Ovary (tissue), 7 donors: ENCODE measurements at regions not wholly inside any gene's neighbourhood (a gene's known extent, or its start where the extent isn't known, plus 50 kb on each side); places are given as distances from the start of the nearest gene placed in this dataset.

Source experiments
- DNase-seq, 5 donors: peaks; one replicate each; pipeline ENCODE4 v3.0.0-alpha.2; 2019 to 2020
- H3K27ac ChIP-seq, 2 donors: fragments of 200-600 bp; one replicate each; pipeline versions ENCODE4 v1.5.1 to v1.8.0; 2019 to 2022
- H3K27me3 ChIP-seq: fragments of 200-600 bp; one replicate; pipeline ENCODE4 v1.8.0; 2022
- H3K36me3 ChIP-seq: fragments of 200-600 bp; sonication (generic); one replicate; pipeline ENCODE4 v1.5.1; 2019
- H3K4me1 ChIP-seq: one replicate; pipeline ENCODE4 v1.8.1; 2013; ENCODE audit warnings: mild to moderate bottlenecking, moderate library complexity; ENCODE audit not compliant: insufficient read depth
- H3K4me3 ChIP-seq: fragments of 200-600 bp; sonication (generic); one replicate; pipeline ENCODE4 v1.5.1; 2017
- H3K9me3 ChIP-seq, 2 donors: fragments of 200-600 bp in 1 of 2; sonication (generic) in 1 of 2; one replicate each; pipeline versions ENCODE4 v1.5.1 to v1.8.1; 2013 to 2019; ENCODE audit warnings: mild to moderate bottlenecking in 1 of 2, moderate library complexity in 1 of 2
- EP300 ChIP-seq: sonication (generic); formaldehyde crosslinking; IDR thresholded peaks from one replicate; pipeline ENCODE4 v1.6.1; 2017; ENCODE audit warnings: antibody characterized with exemption
- POLR2A ChIP-seq: fragments of 450-650 bp; IDR thresholded peaks from one replicate; pipeline ENCODE4 v1.6.1; 2017; ENCODE audit warnings: antibody characterized with exemption, mild to moderate bottlenecking, moderate library complexity
- WGBS, 3 donors: extraction: QIAGEN DNeasy Blood & Tissue Kit in 1 of 3; methylation state at CpG; one replicate each; pipeline versions ENCODE4 v1.1.5 to v1.1.7; 2013 to 2017; 5-methylcytosine and 5-hydroxymethylcytosine counted together
- intact Hi-C, 4 donors: fragments of 100-400 bp; cut with DNase I; formaldehyde crosslinking; loops; one replicate each; pipeline versions ENCODE4 v1.11.0 to v1.15.1; 2022 to 2023
- TF ChIP-seq, protein P1 (sequence below), 3 donors: fragments of 450-650 bp in 2 of 3; fragments of 200-600 bp in 1 of 3; IDR thresholded peaks; one replicate each; pipeline versions ENCODE4 v1.5.1 to v1.8.0; 2016 to 2022; ENCODE audit warnings: antibody characterized with exemption in 3 of 3, mild to moderate bottlenecking in 1 of 3
- donor health status: DM: no; HTN: no; CAD: no; lungs with moderate emphysema.
- donor health status: DM: no; HTN: no; CAD: no.
- donor health status: Bipolar disorder and iron deficiency.
- donor health status: DM: no; HTN: no; CAD: no.
- donor health status: DM: yes; HTN: yes; CAD: no.

DNA sequence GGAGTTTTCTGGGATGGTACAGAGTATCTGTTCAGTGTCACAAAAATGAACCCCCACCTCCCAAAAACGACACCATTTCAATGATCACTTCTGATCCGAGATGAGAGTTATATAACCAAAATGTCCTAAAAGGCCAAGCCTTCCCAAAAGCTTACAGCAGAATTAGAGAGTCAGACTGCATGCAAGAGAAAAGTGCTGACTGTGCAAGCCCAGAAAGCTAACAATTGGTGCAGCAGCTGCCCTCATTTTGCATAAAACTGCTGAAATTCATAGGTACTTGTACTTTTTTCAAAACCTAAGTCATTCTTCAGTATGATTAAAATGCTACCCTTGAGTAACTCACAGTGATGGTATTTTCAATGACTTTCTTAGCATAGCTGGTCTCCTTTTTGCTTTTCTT, 819.6 kb upstream of the ARGLU1 start:
- 64 to 69% (median 67%) methylated on average over 2 of the region's 2 CpGs for WGBS, 3 donors

DNA sequence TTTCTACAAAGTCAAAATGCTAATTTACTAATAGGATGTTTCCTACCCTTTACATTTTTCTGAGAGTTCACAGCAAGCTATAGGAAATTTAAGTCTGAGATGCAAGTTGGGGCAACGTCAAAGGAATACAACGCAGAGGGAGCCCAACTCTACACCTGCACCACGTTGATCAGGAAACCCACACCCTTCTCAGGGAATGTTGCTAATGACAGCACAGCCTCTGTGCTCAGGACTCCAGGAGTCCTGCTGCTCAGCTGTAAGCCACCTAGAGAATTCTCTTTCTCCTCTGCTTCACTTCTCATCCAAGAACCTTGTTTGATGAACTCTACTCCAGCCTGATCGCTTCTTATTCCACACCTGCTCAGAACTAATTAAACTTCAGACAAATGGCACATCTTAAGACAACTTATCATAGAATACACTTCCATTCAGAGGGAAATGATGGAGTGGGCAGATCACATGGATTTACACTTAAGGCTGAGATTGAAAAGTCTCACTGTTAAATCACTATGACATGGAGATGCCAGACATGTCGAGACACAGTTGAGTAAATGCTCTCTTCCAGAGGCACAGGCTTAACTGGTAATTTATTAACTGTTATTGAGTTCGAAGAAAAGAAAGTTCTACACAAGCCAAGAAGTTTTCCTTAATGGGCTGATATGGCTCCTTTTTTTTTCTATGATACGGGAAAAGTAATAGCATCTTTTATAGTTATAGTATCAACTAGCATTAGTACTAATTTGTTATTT, 811.6 kb upstream of the ARGLU1 start:
- no peaks in the 10 kb centered on the region for H3K27me3 ChIP-seq
- no peak overlapping the region for H3K27ac ChIP-seq
- H3K36me3 ChIP-seq = no peaks in the 10 kb centered on the region
- no peak overlapping the region for H3K4me3 ChIP-seq
- intact Hi-C loops = no loop called here
- DNase-seq = no peak
- TF ChIP-seq POLR2A (no peak), EP300 (no peak)
- H3K4me1 ChIP-seq = no peaks in the 10 kb centered on the region
- no peaks in the 10 kb centered on the region for H3K9me3 ChIP-seq
- 65 to 75% (median 71%) methylated on average over 7 of the region's 7 CpGs for WGBS, 3 donors

More for the DNA sequence above, 819.6 kb upstream of the ARGLU1 start:
- Histone ChIP-seq H3K9me3 (no peaks in the 10 kb centered on the region), H3K27me3 (no peaks in the 10 kb centered on the region), H3K27ac (no peak overlapping the region), H3K4me1 (no peaks in the 10 kb centered on the region), H3K4me3 (no peak overlapping the region), H3K36me3 (no peaks in the 10 kb centered on the region)
- TF ChIP-seq EP300 (no peak), POLR2A (no peak)
- TF ChIP-seq, protein P1, sequence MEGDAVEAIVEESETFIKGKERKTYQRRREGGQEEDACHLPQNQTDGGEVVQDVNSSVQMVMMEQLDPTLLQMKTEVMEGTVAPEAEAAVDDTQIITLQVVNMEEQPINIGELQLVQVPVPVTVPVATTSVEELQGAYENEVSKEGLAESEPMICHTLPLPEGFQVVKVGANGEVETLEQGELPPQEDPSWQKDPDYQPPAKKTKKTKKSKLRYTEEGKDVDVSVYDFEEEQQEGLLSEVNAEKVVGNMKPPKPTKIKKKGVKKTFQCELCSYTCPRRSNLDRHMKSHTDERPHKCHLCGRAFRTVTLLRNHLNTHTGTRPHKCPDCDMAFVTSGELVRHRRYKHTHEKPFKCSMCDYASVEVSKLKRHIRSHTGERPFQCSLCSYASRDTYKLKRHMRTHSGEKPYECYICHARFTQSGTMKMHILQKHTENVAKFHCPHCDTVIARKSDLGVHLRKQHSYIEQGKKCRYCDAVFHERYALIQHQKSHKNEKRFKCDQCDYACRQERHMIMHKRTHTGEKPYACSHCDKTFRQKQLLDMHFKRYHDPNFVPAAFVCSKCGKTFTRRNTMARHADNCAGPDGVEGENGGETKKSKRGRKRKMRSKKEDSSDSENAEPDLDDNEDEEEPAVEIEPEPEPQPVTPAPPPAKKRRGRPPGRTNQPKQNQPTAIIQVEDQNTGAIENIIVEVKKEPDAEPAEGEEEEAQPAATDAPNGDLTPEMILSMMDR (IDR thresholded peaks at IDR 0.05) = no peak
- intact Hi-C loops = no loop called here
- DNase-seq = no peak

DNA sequence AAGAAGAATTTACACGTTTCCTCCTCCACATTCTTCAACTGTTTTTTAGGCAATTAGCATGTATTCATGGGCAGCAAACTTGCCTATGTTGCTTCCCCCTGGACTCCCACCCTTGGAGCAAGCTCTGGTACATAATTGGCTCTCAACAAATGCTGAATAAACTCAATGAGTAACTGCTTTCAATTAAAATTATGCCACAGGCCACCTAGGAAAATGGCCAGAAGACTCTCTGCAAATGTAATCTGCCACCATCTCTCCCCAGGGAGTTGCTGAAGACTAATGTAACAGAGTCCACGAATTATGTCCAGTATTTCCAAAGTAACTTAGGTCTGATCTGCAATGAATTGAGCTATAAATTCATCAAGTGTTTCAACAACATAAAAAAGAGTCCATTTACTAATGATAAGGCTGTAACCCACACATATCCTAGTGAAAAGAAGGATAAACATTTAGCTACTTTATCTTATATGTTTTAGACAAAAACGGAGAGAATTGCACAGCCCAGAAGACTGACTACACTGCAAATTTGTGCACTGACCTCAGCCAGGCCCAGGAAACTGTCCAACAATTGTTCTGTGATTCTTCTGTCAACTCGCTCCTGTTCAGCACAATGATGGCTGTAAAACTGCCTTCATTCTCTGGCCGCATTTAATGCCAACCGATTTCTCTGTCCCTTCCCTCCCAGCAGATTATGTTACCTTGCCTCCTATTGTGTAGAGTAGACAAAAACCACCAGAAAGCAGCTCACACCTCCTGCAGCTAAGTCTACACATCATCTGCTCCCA, 808.6 kb upstream of the ARGLU1 start:
- Histone ChIP-seq H3K36me3 (no peaks in the 10 kb centered on the region), H3K27ac (no peak overlapping the region), H3K27me3 (no peaks in the 10 kb centered on the region), H3K4me1 (no peaks in the 10 kb centered on the region), H3K9me3 (no peaks in the 10 kb centered on the region), H3K4me3 (no peak overlapping the region)
- intact Hi-C loops = no loop called here
- WGBS, 3 donors = 64 to 69% (median 65%) methylated on average over 6 of the region's 6 CpGs
- no peak for TF ChIP-seq POLR2A
- no peak for TF ChIP-seq EP300
- TF ChIP-seq, protein P1 (IDR thresholded peaks at IDR 0.05) = no peak
- no peak for DNase-seq

DNA sequence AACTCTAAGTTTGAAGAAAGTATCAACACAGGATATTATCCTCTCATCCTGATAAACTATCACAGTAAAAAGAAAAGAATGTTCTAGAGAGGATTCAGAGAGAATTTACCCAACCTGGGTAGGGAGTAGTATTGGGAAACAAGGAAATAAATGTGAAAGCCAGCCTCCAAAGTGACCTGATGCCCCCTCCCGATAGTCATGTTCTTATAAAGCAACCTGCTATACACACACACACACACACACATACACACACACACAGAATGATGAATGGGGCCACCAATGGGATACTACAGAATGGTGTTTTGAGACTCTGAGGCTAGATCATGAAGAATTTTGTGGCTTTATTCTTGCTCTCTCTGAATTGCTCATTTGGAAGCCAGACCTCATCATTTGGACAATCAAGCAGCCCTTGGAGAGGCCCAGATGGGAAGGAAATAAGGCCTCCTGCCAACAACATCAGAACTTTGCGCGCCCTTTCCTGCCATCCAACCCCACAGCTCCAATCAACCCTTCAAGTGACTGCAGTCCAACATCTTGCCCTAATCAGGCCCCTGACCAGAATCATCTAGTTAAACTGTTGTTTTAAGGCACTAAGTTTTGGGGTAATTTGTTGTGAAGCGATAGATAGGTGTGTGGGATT, 807.9 kb upstream of the ARGLU1 start:
- Histone ChIP-seq H3K27me3 (no peaks in the 10 kb centered on the region), H3K27ac (no peak overlapping the region), H3K36me3 (no peaks in the 10 kb centered on the region), H3K4me3 (no peak overlapping the region), H3K9me3 (no peaks in the 10 kb centered on the region), H3K4me1 (no peaks in the 10 kb centered on the region)
- TF ChIP-seq POLR2A (no peak), EP300 (no peak)
- TF ChIP-seq, protein P1 (IDR thresholded peaks at IDR 0.05) = no peak
- 73 to 76% (median 74%) methylated on average over 4 of the region's 4 CpGs for WGBS, 3 donors
- intact Hi-C loops = no loop called here
- DNase-seq = no peak
